Smooth muscle cell (in vitro differentiated cells): ENCODE measurements at regions not wholly inside any gene's neighbourhood (a gene's known extent, or its start where the extent isn't known, plus 50 kb on each side); places are given as distances from the start of the nearest gene placed in this dataset.

ENCODE experiments used
- DNase-seq: peaks from one replicate; lab custom pipeline; 2025; ENCODE audit not compliant: unreplicated experiment; lab: John Stamatoyannopoulos, UW
- H2AFZ ChIP-seq: fragments of 200-600 bp; sonication (generic); 2 replicates; pipeline ENCODE4 v1.6.0; 2016; ENCODE audit warnings: antibody characterized with exemption, low read depth, mild to moderate bottlenecking
- H3F3A ChIP-seq: fragments of 200-600 bp; sonication (generic); 2 replicates; pipeline ENCODE4 v1.6.0; 2017; ENCODE audit warnings: antibody characterized with exemption, low read depth
- H3K27ac ChIP-seq: fragments of 200-600 bp; sonication (generic); 2 replicates; pipeline ENCODE4 v1.5.1; 2016; ENCODE audit warnings: low read depth, mild to moderate bottlenecking
- H3K27me3 ChIP-seq: fragments of 200-600 bp; sonication (generic); 2 replicates; pipeline ENCODE4 v1.6.1; 2016; ENCODE audit warnings: low read depth, mild to moderate bottlenecking
- H3K36me3 ChIP-seq: fragments of 200-600 bp; sonication (generic); 2 replicates; pipeline ENCODE4 v1.5.1; 2016; ENCODE audit warnings: low read depth
- H3K4me1 ChIP-seq: fragments of 200-600 bp; sonication (generic); 2 replicates; pipeline ENCODE4 v1.5.1; 2016; ENCODE audit warnings: low read depth
- H3K4me2 ChIP-seq: fragments of 200-600 bp; sonication (generic); 2 replicates; pipeline ENCODE4 v1.6.0; 2016; ENCODE audit warnings: mild to moderate bottlenecking
- H3K4me3 ChIP-seq: fragments of 200-600 bp; sonication (generic); 2 replicates; pipeline ENCODE4 v1.5.1; 2016; ENCODE audit warnings: mild to moderate bottlenecking
- H3K79me2 ChIP-seq: fragments of 200-600 bp; sonication (generic); 2 replicates; pipeline ENCODE4 v1.6.0; 2016; ENCODE audit warnings: low read depth, mild to moderate bottlenecking
- H3K9ac ChIP-seq: fragments of 200-600 bp; sonication (generic); 2 replicates; pipeline ENCODE4 v1.6.0; 2016; ENCODE audit warnings: low read depth
- H3K9me3 ChIP-seq: fragments of 200-600 bp; sonication (generic); replicated peaks from 2 replicates; pipeline ENCODE4 v1.5.1; 2016; ENCODE audit warnings: low read depth
- H4K20me1 ChIP-seq: fragments of 200-600 bp; sonication (generic); 2 replicates; pipeline ENCODE4 v1.6.0; 2016; ENCODE audit warnings: low read depth
- WGBS: methylation state at CpG from one replicate; pipeline ENCODE4 v1.1.7; 2016; ENCODE audit warnings: low lambda C conversion rate; 5-methylcytosine and 5-hydroxymethylcytosine counted together
- TF ChIP-seq, protein P1 (sequence below): fragments of 200-600 bp; sonication (generic); IDR thresholded peaks from 2 replicates; pipeline ENCODE4 v1.5.1; 2017; ENCODE audit warnings: borderline replicate concordance, mild to moderate bottlenecking, antibody characterized with exemption; ENCODE audit not compliant: insufficient read depth, poor library complexity, severe bottlenecking

DNA sequence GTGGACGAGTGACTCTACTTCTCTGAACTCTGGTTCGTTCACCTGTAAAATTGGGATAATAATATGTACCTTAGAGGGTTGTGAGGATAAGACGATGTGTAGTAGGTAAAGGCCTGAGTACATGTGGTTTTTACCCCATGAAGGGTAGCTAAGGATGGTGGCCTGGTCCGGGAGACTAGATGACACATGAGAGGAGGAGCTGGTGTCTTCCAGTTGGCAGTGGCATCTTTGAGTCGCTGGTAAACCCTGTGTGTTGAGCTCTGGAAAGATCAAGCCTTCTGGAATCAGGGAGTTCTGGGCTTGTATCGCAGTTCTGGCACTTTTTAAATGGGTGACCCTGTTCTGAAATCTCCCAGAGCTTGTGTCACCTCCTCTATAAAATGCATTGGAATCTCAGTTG lies 166.4 kb upstream of the ZNF618 start:
- Histone ChIP-seq H3K27ac (no peak overlapping the region), H4K20me1 (no peaks in the 10 kb centered on the region), H2AFZ (no peak overlapping the region), H3K9me3 (no peaks in the 10 kb centered on the region), H3K79me2 (no peaks in the 10 kb centered on the region), H3K4me2 (no peak overlapping the region), H3K36me3 (no peaks in the 10 kb centered on the region), H3K9ac (no peak overlapping the region), H3F3A (no peaks in the 10 kb centered on the region), H3K4me3 (no peak overlapping the region), H3K4me1 (no peaks in the 10 kb centered on the region), H3K27me3 (peaks cover 6% of the 10 kb centered on the region)
- WGBS: 92% methylated on average over 6 of the region's 6 CpGs
- DNase-seq: no peak
- TF ChIP-seq, protein P1, sequence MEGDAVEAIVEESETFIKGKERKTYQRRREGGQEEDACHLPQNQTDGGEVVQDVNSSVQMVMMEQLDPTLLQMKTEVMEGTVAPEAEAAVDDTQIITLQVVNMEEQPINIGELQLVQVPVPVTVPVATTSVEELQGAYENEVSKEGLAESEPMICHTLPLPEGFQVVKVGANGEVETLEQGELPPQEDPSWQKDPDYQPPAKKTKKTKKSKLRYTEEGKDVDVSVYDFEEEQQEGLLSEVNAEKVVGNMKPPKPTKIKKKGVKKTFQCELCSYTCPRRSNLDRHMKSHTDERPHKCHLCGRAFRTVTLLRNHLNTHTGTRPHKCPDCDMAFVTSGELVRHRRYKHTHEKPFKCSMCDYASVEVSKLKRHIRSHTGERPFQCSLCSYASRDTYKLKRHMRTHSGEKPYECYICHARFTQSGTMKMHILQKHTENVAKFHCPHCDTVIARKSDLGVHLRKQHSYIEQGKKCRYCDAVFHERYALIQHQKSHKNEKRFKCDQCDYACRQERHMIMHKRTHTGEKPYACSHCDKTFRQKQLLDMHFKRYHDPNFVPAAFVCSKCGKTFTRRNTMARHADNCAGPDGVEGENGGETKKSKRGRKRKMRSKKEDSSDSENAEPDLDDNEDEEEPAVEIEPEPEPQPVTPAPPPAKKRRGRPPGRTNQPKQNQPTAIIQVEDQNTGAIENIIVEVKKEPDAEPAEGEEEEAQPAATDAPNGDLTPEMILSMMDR: no peak

DNA sequence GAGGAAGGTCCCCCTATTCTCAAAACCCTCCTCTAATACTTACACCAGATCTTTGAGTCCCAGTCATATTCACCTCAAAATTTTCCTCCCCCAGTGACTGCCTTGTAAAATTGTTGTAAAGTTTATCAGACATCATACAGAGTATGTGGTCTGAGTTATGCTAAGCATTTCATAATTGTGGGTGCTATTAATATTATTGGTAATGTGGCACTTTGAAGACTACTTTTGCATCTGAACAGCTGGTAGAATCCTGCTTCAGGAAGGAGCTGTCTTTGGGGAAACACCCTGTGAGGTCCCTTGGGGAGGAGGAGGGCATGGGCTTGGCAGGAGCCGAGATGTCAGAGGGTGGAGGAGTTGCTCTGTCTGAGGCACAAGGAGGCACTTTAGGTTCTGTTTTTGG lies 164.9 kb upstream of the ZNF618 start:
- WGBS: 89% methylated on average over 1 of the region's 1 CpG
- Histone ChIP-seq H3K27ac (no peak overlapping the region), H4K20me1 (no peaks in the 10 kb centered on the region), H3K9me3 (no peaks in the 10 kb centered on the region), H3K4me3 (no peak overlapping the region), H2AFZ (no peak overlapping the region), H3K4me2 (no peak overlapping the region), H3K79me2 (no peaks in the 10 kb centered on the region), H3K36me3 (no peaks in the 10 kb centered on the region), H3K9ac (no peak overlapping the region), H3F3A (no peaks in the 10 kb centered on the region), H3K27me3 (peaks cover 6% of the 10 kb centered on the region), H3K4me1 (no peaks in the 10 kb centered on the region)
- no peak for DNase-seq
- TF ChIP-seq, protein P1: no peak

DNA sequence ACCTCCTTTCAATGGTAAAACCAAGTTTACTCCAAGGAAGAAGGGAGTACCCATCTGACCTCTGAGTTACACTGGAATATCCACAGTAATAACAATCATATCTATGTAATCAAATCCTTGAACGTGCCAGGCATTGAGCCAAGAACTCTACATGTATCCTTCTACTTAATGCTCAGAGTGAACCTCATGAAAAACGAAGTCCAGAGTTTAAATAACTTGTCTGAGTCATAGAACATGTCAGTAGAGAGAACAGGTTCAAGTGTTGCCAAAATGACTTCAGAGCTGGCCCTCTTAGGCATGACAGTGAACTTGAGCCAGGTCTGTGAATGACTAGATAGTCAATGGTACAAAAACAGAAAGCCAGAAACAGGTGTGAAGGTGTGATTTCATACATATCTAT lies 164.1 kb upstream of the ZNF618 start:
- TF ChIP-seq, protein P1: no peak
- WGBS: 70% methylated on average over 2 of the region's 2 CpGs
- Histone ChIP-seq H3K27ac (no peak overlapping the region), H3K9ac (no peak overlapping the region), H3K4me3 (no peak overlapping the region), H3K9me3 (no peaks in the 10 kb centered on the region), H3K27me3 (peaks cover 6% of the 10 kb centered on the region), H4K20me1 (no peaks in the 10 kb centered on the region), H2AFZ (no peak overlapping the region), H3K4me2 (no peak overlapping the region), H3K4me1 (no peaks in the 10 kb centered on the region), H3K79me2 (no peaks in the 10 kb centered on the region), H3F3A (no peaks in the 10 kb centered on the region), H3K36me3 (no peaks in the 10 kb centered on the region)
- no peak for DNase-seq

DNA sequence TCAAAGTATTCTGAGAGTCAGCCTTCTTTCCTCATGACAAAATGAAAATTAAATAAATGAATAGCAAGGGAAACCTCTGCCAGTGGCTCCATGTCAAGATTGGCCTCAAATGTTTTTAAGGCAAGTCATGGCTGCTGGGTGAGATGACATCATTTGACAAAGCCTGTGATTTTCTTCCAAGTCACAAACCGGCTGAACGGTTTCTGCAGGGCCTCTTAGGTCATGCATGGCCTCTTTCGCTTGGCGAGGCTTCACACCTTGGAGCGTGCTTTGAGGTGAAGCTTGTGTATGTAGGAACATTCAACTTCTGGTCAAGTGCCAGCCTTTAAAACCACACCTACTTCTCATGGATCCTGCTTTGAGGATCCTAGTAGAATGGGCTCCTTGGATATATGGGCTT lies 161.0 kb upstream of the ZNF618 start:
- DNase-seq: no peak
- H3K4me3 ChIP-seq: no peak overlapping the region
- H3K36me3 ChIP-seq: no peaks in the 10 kb centered on the region
- H3K27ac ChIP-seq: no peak overlapping the region
- peaks cover 4% of the 10 kb centered on the region for H3K27me3 ChIP-seq
- H3F3A ChIP-seq: no peaks in the 10 kb centered on the region
- WGBS: 81% methylated on average over 5 of the region's 5 CpGs
- no peaks in the 10 kb centered on the region for H3K9me3 ChIP-seq
- no peaks in the 10 kb centered on the region for H4K20me1 ChIP-seq
- no peak overlapping the region for H3K4me2 ChIP-seq
- TF ChIP-seq, protein P1: no peak
- H3K9ac ChIP-seq: no peak overlapping the region
- H3K79me2 ChIP-seq: no peaks in the 10 kb centered on the region
- no peak overlapping the region for H2AFZ ChIP-seq
- H3K4me1 ChIP-seq: no peaks in the 10 kb centered on the region
